ENCODE measurements at regions not wholly inside any gene's neighbourhood (a gene's known extent, or its start where the extent isn't known, plus 50 kb on each side); places are given as distances from the start of the nearest gene placed in this dataset.
A peak's percentile ranks its signal among the peaks of the same experiment; 100 is the strongest.

DNA sequence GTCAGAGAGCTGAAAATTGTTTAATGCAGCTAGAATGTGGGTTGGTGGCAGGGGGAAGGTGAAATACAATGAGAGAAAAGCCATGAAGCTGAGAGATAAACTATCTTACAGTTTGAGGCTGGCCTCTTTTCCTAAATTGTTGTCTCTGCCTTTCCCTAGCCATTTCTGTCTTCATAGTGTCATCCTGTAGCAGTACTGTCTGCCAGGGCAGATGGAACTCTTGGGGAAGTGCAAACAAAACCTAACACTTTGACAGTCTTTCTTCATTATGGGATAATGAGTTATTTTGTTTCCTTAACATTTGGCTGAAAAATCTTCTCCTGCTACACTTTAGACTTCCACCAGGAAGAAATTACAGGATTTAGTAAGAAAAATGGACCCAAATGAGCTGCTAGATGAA is 197.8 kb upstream of the ARX start:
- DNase-seq = no peak

DNA sequence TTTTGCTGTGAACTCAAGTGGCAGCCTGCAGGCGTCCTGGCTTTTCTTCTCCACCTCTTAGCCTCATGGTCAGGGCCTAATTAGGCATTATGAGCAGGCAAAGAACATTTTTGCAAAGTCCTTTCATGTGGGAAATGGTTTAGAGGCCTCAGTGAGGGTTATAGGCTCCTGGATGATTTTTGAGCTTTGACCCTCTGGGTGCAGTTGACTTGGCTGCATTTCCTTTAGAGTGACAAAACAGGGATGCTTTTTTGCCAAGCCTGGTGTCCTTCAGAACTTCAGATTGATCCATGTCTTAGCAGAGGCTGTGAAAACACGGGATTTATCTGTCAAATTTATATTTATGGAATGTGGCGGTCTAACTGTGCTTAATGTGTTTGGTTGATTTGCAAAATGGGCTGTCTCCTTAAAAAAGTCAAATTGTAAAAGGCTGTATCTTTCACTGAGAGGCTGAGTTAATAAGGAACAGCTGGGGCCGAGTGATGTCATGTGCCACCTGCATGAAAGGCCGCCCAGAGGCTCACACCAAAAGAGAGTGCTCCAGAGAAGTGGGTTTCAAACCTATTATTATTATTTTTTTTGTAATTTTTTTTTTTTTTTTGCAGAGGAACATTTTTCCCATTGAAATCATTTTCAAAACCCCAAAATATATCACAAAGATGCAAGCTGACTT is 192.2 kb upstream of the ARX start:
- DNase-seq = no peak

DNA sequence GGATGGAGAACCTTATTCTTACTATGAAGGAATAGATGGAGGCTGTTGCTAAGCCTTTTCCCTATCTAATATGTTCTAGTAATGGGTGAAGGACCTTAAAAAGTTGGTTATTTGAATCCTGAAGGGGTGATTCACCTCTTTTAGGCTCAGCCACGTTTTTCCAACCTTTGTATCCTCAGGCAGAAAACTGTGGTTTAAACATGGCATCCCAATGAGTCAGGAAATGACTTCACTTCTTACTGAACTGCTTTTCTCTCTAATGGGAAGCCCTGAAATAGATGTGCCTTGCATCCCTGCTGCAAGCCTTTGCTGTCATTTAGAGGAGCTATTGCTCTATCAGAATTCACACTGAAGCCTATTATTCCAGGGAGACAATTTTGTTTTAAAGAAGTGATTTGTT is 191.0 kb upstream of the ARX start:
- no peak for DNase-seq

DNA sequence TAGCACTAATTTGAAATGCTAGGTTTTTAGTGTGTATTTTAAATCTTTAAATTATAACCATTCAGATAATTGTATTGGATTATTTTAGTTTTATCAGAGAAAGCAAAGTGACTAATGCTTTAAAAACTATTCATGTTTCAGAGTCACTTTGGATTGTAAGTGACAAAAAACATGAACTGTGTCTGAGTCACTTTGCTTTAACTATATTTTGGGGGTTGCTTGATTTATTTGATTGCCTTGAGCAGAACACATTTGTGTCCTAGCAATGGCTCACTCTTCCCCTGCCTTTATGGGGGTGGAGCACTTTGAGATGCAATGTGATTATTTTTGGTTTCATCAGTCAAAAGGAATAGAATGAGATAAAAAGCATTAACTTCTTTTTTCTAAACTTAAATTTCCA is 188.4 kb upstream of the ARX start:
- DNase-seq = no peak

DNA sequence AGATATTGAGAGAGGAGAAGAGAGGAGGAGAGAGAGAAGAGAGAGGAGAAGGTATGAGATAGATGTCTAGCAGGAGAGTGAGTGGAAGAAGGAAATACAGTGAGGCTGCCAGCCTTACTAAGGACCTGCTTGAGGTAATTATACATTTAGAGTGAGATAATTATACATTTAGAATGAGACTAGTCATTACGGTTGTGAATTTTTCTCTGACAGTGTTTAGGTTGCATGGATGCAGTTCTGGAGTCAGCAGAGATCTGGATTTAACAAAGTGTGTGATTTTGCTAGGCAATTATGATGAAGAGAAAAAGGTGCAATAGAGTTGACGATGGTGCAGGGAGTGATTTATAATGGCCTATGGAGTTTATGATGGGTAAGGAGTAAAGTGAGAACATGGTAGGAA is 187.1 kb upstream of the ARX start:
- DNase-seq = no peak

DNA sequence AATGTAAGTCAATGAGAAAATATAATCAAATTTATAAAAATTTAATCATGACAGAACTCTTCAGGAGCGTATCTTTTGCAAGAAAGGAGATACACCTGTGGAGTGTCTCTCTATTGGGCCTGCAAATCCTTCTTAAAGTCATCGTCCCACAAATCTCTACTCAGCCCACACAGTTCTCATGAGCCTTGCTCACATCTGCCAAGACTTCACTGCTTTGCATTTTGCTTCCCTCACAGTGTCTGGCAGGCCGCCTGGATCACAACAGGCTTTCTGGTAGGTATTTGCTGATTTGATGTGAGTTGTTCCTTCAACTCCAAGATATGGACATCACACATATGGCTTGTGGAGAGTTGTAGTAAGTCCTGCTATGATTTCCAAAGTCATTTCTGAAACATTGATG is 183.1 kb upstream of the ARX start:
- DNase-seq = no peak

DNA sequence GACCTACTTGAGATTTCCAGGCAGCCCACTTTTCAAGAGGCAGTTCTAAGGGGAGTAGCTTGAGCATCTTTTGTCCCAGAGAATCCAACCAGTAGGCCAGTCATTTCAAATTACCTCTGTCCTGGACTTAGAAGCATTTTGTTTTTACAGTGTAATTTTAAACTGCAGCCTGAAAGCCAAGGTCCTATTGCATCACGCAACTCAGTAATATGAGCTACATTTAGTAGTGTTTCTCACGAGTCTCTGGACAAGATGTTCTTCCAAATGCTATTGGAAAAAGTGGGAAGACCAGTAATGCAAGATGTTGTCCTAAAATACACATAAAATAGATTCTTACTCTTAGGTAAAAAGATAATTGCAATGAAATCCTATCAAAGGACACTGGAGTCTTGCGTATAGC is 182.5 kb upstream of the ARX start:
- no peak for DNase-seq

DNA sequence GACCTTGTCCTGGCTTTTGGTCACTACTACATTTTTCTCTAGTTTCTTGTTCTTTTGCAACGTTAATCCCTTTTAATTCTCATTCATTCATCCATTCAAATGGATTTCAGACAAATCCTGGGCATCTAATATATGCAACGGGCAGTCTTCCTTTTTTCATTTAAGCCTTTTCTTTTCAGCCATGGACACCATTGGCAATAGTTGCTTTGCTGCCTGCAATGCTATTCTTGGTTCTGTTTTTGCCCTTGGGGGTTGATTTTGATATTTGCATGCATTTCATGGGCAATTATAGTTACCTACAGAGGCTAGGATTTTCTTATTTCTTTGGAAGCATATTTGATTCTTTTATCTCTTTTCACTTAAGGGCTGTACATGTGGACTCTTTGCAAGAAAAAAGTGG is 180.5 kb upstream of the ARX start:
- no peak for DNase-seq

DNA sequence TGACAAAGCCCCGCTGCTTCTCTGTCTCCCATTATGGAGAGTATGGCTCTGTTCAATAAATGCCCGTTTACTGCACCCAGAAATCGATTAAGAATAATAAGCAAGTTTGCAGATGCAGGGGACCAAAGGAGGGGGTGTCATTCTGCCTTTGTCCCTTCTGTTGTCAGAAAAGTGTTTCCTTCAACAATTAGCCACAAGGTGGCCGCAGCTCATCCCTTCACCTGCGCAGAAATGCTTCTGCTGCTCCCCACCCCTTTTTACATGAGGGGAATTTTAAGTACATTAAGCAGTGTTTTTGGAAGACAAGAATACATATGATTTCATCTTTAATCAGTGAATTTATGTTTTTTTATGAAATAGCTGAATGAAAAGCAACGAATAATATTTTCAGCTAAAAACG is 175.6 kb upstream of the ARX start:
- no peak for DNase-seq

DNA sequence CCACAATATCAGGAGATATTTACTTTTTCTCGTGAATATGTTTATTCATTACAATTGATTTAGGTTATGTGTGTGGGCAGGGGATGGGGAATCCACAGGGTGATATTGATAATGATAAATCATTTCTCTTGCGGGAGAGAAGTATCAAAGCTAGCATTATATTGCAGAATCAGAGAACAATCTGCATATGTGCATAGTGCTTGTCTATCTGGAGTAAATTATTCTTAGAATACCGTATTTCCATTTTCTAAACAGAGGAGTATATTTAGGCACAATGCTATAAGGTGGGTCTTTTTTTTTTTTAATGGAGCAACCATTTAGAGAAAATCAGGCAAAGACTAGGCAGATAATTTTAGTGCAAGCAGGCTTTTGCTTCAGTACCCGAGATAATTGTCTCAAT is 166.0 kb upstream of the ARX start:
- DNase-seq = no peak

DNA sequence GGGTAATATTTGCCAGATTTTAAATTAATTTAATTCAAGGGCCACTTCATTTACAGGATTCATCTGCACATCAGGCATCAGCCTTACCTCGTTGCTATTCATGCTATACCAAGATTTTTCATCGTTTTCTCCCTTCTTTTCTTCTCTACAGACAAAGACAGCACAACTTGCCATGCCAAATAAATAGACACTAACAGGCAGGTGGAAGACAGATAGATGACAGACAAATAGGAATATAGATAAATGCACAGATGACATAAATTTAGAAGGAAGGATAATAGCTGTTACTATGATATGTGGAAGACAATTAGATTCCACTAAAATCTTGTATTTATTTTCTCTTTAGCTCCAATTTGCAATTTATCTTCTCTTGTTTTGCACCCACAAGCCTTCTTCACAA is 164.5 kb upstream of the ARX start:
- no peak for DNase-seq

DNA sequence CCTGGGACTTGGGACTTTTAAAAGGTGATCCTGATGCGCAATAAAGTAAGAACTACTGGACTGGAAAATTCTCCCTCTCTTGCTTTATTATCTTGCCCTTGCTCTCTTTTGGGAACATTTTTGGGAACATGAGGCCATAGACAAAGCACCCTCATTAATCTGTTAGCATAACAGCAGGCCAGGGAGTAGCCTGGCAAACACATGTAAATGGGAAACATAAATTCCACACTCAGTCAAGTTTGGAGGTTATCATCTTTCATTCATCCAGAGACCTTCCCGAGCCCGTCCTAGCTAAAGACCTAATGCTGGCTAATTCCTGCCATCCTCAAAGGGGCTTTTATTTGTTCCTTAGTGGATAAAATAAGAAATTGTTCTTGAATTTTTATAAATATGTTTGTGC is 162.8 kb upstream of the ARX start:
- DNase-seq = no peak

DNA sequence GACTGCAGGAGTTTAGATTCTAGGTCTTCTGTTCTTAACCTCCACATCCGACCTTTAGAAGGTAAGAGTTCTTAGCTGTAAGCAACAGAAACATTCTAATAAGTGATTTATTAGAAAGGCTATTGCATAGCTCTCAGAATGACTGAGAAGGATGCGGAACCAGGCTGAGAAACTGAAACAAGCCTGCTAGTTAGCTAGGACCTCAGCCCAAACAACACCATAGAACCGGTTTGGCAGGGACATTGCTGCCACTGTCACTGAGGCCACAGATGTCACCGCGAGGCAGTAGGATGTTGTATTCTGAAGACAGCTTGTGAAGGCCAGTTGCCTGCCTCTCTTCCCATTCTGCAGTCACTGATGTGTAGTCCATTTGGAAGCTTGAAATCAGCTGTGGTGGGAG is 160.0 kb upstream of the ARX start:
- DNase-seq = no peak

DNA sequence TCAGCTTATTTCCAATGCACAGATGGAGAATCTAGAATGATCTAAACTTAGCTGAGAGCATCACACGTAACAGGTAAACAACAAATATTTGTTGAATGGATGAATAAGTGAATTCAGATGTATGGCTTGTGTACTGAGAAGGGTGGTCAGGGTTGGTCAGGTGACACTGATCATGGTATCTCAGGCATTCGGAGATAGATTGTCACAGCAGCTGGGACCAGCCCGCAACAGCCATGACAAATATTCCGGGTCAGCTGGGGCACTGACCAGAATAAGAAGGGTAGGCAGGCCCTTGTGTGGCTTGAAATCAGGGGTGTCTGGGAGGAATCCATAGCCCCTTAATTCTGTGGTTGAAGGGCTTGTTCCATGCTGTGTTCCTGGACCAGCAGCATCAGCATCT is 159.4 kb upstream of the ARX start:
- DNase-seq = no peak

DNA sequence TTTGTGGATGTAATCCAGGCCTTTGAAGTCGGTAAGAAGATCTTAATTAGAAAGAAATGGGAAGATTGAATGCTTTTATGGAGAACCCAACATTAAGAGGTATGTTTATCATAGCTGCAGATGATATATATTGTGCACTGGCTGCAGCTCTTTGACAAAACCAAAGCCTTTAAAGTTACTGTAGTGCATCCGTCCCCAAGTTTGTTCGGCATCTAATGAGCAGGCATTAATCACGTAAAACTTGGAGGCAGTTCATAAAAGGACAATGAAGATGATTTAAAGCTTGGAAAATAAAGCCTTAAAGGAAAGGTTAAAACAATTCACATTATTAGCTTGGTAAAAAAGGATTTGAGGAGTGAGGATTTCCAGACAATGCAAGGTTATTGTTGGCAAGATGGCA is 150.8 kb upstream of the ARX start:
- DNase-seq = no peak

DNA sequence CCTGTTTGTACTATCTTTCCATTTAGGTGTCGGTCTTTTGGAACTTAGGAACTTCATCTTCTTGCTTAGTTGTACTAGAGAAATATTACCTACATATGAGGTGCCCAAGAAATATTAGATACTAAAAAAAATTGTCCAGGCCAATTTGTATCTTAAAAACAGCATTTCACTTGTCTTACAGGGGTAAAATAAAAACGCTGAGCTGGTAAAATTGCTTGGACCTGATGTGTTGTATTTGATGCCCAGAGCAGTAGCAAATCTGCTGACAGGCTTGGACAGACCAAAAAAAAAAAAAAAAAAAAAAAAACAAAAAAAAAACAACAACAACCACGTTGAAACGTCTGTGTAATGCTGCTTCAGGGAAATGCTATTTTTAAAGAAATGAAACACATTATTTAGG is 150.4 kb upstream of the ARX start:
- no peak for DNase-seq

DNA sequence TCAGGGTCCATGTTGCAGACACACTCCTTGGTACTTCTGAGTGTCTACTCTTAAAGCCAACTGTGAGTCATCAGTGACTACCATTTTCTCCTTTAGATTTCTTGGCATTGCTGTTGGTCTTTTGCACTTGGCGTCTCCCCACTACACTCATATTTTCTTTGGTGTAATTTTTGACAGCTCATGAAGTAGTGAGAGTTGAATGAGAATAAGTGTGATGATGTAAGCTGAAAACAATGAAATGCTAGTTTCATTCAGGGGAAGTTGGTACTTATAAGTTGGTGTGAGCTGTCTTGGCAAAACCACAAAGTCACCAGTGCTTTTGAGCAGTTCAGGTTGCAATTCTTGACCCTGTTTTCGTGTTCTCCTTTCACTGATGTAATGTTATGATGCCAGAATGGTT is 142.9 kb upstream of the ARX start:
- DNase-seq = no peak

DNA sequence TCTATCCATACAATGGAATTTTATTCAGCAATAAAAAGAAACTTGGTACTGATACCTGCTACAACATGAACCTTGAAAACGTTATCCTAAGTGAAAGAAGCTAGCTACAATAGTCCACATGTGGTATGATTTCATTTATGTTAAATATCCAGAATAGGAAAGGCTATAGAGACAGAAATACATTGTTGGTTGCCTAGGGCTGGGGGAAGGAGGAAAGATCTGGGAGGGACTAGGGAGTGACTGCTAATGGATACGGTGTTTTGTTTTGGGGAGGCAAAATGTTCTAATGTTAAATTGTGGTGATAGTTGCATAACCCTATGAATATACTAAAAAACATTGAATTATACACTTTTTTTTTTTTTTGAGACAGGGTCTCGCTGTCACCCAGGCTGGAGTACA is 141.1 kb upstream of the ARX start:
- DNase-seq = no peak

DNA sequence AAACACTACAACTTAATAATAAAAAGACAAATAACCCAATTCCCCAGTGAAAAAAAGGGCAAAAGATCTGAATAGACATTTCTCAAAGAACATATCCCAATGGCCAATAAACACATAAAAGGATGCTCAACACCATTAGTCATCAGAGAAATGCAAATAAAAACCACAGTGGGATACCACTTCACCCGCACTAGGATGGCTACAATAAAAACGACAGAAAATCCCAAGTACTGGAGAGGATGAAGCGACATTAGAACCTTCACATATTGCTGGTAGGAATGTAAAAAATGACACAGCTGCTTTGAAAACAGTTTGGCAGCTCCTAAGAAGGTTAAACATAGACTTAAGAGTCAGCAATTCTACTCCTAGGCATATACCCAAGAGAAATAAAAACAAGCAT is 140.6 kb upstream of the ARX start:
- no peak for DNase-seq

DNA sequence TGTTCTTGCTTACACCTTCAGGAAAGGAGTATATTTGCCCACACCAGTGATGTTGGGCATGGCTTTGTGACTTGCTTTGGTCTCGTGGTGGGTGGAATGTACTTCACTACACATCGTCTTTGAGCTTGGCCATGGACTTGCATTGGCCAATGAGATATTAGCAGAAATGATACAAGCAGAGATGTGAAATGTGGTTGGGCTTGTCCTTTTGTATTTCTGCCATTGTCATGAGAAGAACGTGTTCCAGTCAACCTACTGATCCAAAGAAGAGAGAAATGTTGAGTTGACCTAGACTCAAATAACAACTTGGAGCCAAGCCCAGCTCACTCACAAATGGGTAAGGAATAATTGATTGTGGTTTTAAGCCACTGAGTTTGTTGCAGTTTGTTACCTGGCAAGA is 138.4 kb upstream of the ARX start:
- no peak for DNase-seq

DNA sequence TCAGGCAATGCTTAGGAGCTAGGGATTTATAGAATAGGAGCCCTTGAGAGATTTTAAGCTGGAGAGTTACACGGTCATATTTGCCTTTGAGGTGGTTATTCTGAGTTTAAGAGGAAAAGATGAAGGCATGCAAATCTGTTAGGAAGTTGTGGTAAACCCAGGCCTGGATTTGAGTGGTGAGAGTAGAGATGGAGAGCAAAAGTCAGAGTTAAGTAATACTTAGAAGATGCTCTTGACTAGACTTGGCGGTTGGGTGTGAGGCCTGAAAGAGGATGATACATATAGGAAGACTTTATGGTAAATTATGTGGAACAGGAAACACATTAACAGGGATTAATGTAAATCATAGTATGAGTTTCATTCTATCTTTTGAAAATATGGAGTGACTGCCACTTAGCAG is 136.0 kb upstream of the ARX start:
- no peak for DNase-seq

DNA sequence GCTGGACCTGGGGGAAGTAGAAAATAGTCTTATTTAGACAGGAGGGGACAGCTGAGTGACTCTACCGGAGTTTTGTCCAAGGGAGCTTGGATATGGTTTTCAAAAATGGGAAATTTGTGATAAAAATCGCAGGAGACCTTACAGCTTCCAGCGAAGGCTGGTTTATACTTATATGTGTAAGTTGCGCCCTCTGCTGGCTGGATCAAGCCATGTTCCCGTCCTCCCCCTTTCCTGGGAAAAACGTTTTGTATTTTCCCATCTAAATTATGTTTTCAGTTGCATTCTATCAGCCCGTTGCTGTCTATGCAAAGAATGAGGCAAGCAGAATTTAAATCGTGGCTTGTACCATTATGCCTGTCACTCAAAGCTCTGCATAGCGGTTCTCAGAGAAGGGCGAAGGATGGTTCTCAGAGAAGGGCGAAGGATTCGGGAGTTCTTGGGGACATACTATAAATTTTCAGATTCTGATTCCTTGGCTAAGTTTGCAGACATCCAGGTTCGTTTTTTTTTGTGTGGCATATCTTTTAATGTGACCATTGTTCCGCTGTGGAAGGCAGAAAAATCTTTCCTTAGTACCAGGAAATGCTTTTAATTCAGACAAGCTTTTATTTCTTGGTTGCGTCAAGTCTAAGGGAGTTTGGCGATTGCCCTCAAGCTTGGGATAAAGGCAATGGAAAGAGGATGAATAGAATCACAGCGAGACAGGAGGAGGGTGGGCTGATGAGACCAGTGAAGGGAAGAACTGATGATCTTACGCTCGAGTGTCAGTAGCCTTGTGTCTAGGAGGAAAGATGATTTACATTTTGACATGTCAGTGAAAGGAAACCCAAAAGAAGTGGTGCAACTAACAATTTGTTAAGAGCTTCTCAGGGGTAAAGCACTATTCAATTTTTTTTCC is 128.5 kb upstream of the ARX start:
- DNase-seq = peak; percentile 17

DNA sequence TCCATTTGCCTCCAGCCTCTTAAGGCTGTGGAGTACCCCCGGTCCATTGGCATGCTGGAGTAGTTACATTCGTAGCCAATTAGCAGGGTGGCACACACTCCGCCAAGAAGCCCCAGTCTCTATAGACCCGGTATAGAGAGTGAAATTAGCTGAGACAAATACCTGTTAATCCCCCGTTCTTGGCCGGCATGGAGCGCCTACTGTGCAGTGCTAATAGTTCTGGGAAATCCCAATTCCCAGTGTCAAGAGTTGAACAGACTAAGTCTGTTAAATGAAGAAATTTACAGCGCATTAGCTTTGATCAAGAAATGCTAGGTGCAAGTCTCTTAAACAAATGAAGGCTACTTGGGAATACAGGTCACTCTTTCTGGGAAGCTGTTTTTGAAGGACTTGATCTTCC is 127.8 kb upstream of the ARX start:
- no peak for DNase-seq

DNA sequence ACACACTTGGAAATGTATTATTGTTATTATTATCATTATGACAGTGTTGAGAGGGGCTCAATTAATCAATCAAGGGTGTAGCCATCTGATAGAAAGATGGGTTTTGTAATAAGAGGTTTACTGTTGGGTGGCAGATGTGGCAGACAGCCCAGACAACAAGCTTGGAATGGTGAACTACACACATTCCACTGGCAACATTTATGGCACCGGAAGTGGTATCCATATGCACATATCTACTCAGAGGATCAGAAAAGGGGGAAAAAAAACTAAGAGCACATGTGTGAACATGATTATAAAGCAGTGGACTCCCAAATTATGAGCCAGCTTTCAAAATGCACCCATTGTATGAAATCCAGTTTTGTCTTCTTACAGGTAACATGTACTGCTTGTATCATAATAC is 125.9 kb upstream of the ARX start:
- DNase-seq = no peak

DNA sequence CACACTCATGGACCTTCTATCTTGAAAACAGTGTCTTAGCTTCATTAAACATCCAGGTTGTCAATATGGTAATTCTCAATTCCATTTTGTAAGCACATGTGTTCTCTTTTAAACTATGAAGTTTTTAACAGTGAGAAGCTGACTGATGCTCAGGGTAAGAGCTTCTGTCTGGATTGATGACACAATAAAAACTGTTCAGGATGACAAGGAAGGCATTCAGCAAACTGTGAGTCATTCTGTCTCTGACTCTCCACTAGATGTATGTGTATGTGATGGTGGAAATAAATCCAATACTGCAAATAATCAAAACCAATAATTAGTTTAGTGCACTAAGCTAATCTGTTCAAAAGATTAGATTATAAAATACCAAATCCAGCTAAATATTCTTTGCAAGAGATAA is 115.3 kb upstream of the ARX start:
- no peak for DNase-seq
